ENCODE measurements at regions not wholly inside any gene's neighbourhood (a gene's known extent, or its start where the extent isn't known, plus 50 kb on each side); places are given as distances from the start of the nearest gene placed in this dataset.

DNA sequence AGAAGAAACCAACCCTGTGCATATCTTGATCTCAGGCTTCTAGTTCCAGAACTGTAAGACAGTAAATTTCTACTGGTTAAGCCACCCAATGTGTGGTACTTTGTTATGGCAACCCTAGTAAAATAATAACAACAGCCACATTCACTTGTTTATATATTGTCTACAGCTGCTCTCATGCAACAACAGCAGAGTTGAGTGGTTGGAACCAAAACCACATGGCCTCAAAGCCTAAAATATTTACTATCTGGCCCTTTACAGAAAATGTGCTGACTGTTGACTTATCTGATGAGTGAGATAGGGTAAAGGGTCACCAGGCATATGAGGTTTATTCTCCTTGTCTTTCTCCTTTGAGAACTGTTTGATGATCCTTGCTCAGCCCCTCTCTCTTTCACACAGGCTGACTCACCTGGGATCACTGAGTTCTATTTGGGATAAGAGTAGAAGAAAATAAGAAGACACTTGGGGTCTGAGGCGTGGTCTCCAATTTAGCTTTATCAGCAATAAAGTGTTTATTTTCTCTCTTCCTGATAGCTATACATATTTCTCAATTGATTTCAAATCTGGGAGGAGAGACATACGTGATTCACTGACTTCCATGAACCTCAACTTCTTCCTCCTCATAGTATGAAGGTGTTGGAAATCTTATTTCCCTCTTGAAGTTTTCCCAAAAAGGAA is 227.5 kb upstream of the STARD13 start:
- in situ Hi-C loops (cut with MboI; ENCODE audit: low sequenced_read_pairs) = no loop called here

DNA sequence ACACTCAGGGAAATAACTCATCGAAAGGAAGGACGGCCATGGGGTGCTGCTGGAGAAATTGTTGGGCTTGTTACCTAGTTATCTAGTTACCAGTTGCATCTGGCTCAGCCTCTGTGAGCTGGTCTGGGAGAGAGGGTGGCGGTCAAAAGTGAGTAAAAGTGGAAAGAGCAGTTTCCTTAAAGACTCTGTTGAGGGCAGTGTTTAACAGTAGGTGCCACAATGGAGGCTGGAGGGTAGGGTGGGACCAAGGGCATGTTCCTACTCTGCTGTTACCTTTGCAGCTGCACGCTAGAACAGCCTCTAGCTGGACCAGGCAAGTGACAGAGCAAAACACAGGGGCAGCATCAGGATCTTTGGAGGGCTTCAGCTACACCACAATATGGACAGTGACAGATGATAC is 228.8 kb upstream of the STARD13 start:
- in situ Hi-C loops (cut with MboI; ENCODE audit: low sequenced_read_pairs) = no loop called here

DNA sequence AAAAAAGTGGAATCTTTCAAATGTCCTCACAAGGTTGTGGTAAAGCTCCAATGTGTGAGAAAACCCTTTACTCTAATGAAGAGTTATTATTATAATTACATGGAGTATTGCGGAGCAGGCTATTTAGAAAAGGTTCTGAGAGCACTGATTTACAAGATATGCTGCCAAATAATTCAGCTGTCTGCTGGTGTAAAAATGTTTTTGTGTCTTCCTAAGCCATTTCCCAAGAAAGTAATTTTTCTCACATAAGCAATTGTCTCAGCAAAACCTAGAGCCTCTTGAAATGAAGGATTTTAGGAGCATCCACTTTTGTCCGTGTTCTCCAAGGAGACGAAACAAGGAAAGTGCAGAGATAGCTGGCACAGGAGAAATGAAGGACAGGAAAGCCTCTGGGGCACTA is 229.6 kb upstream of the STARD13 start:
- in situ Hi-C loops (cut with MboI; ENCODE audit: low sequenced_read_pairs) = no loop called here

DNA sequence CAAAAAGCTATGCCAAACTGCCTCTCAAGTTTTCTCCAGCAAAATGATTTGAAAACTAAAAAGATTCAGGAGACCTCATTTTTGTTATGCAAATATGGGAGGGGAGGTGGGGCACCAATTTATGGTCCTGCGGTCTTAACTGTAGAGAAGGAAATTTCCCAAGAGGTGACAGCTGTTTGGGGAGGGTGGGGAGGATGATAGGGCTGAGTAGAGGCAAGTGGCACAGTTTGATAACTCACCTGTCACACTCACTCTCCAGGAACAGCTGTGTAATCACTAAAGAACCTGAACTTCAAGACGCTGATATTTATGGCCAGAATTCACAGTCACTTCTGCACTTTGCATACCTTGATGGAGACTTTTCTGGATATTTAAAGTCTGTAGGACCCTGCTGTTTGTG is 232.9 kb upstream of the STARD13 start:
- in situ Hi-C loops (cut with MboI; ENCODE audit: low sequenced_read_pairs) = no loop called here

DNA sequence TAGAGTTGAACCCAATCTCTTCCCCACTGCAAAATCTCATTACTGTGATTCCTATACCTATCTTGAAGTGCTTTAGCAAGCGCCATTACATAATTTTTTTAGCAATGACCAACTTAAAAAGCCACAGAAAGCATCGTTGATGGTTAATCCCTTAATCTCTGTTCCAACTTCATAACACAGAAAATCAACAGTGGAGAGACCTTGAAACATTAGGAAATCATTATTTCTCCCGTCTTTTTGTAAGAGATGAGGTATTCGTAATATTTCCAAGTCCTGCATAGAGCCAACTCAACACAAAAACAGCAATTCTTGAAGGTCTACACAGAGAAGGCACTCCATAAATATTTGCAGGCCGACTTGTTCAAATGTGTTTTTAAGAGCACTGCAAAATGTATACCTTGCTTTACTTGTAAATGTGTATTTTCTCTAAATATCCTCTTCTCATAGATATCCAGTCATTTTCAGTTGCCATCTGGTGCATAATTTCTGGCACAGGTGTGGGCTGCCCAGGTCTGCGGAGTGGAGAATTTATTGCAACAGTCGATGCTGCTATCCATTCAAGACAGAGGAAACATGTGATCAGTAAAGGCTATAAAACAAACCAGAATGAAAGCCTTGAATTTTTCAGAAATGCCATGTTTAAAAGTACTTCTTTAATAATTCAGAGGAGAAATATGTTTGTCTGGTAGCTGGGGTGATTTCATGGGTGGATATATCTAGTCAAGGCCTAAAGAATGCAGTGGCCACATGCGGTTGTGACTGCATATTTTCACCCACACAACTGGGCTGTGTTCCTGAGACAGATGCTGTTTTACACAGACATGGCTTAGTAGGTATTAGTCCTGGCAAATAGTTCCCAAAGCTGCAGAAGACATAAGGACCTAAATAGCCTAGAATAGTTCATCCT is 234.3 kb upstream of the STARD13 start:
- in situ Hi-C loops (cut with MboI; ENCODE audit: low sequenced_read_pairs) = no loop called here

DNA sequence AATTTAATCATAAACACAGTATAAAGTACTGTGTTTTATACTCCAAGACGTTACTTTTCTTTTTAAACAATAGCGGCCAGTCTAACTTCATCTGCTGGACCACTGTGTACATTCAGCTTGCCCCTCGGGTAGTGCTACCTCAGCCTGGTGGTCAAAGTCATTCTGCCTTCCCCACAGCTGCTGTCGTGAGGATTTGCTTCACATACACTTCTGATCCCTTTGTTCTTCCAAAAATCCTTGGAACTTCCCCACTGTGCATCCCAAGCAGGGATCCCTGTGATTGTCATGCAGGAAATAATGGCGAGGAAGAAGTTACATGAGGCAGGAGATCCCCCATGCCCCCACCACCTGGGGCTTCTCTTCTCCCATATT is 234.9 kb upstream of the STARD13 start:
- in situ Hi-C loops (cut with MboI; ENCODE audit: low sequenced_read_pairs) = no loop called here

DNA sequence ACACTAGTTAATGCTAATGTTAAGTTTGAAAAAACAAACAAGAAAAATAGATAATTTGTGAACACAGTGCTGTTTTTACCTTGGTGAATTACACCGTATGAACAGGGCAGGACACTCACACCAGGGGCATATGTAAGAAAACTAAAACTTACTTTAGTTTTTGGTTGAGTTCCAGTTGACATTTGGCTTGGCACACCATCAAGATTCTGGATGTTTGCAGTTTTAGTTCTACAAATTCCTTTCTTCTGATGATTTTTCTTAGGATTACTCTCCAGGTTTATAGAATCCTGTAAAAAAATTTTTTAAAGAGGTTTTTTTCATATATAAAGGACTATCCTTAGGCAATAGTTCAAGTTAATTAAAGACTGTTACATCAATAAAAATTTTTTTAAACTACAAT is 238.5 kb upstream of the STARD13 start:
- in situ Hi-C loops (cut with MboI; ENCODE audit: low sequenced_read_pairs) = no loop called here

DNA sequence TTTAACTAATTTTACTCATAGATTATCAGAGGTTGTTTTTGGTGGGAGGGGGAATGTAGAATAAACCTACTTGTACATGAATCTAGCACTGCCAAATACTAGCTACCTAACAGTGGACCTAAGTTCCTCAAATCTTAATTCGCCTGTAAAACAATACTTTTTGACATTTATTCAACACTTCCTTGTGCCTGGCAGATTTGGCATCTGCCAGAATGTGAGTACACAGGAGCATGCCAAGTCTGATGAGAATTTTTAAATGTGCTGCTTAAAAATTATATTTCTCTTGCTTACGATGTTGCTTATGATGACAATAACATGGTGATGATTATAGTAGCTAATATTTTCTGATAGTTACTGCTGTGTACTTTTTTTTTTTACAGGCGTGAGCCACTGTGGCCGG is 240.2 kb upstream of the STARD13 start:
- in situ Hi-C loops (cut with MboI; ENCODE audit: low sequenced_read_pairs) = no loop called here

GRCh38 chr13:33526718-33527117 is 241.2 kb upstream of the STARD13 start:
- in situ Hi-C loops (cut with MboI; ENCODE audit: low sequenced_read_pairs) = no loop called here

DNA sequence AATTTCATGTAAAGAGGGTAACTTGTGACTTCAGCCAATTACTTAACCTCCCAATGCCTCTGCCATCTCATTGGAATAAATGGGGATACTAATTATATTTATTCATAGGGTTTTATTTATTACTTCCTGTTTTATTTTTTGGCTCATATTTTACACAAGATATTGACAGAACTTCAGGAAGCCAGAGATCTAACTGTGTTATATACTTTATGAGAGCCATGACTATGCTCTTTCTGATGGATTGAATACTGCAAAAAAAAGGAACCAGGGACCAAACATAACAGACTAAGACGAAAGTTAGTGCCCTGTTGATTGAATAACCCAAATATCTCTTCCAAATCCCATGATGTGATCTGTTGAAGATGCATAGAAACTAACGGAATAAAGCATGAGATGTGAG is 243.3 kb upstream of the STARD13 start:
- in situ Hi-C loops (cut with MboI; ENCODE audit: low sequenced_read_pairs) = no loop called here

DNA sequence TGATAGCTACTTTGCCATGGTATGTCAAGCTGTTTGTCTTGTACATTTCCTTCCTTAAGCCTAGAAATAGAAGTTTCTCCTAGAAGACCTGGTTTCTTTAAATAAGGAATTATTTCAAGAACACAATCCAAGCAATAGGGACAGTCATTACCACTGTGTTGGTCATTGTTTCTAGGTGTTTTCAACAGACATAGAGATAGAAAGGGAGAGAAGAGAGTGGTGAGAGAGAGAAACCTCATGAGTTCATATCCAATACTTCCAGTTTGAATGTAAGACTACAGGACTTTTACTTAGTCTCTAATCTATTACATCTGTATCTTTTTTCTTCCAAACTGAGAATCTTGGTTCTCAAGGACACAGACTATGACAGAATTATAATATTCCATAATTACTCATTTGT is 245.9 kb upstream of the STARD13 start:
- in situ Hi-C loops (cut with MboI; ENCODE audit: low sequenced_read_pairs) = no loop called here

- in situ Hi-C loops (cut with MboI; ENCODE audit: low sequenced_read_pairs) = no loop called here
These were observed 249.5 kb upstream of the STARD13 start for GRCh38 chr13:33535061-33535460.

DNA sequence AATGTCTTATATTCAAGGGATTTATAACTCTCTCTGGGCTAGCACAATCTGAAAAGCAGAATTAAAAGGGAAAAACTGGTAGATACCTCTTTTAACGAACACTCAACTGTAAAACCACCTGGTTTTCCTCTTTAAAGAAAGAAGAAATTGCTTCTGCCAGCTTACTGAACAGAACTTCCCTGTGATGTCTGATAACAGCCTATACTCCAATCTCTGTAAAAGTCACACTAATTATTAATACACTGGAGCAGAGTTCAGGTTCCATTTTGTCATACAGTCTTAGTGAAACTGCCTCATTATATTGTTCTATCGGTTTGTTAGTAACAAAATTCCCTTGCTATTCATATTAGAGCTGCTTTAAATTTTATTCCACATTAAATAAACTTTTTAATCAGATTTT is 251.0 kb upstream of the STARD13 start:
- in situ Hi-C loops (cut with MboI; ENCODE audit: low sequenced_read_pairs) = no loop called here

GRCh38 chr13:33537026-33537425 is 251.5 kb upstream of the STARD13 start:
- in situ Hi-C loops (cut with MboI; ENCODE audit: low sequenced_read_pairs) = no loop called here

GRCh38 chr13:33537676-33538075 is 252.1 kb upstream of the STARD13 start:
- in situ Hi-C loops (cut with MboI; ENCODE audit: low sequenced_read_pairs) = no loop called here

DNA sequence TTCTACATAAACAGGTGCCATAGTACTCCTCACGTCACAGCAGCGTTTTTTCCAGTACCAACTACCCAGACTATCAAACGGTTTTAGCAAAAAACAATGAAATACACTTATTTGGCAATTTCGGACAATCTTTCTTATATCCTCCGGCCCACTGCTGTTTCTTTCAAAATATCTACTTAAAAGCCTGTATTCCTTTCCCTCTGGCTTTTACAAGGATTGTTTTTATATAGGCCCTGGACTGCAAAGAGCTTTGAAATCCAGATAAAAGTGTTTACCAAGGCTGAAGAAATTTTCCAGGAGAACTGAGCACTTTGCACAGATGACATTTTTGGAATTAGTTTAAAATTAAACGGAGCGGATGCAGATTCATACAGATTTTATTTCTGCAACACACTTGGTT is 255.9 kb upstream of the STARD13 start:
- in situ Hi-C loops (cut with MboI; ENCODE audit: low sequenced_read_pairs) = no loop called here

DNA sequence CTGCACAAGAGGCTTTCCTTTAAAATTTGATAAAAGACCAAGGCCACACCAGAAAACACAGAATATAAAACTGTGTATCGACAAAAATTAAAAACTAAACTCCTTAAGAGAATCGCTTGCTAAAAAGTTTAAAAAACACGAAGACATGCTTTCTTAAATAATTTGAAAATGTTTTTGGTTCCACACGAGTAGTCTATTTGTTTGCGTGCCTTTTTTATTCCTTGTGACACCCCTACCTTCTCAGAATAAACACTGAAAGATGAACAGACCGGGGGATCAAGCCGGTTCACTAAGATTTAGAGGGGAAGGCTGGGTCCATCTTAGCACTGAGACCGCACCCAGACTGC is 256.4 kb upstream of the STARD13 start:
- in situ Hi-C loops (cut with MboI; ENCODE audit: low sequenced_read_pairs) = no loop called here

GRCh38 chr13:33542309-33543088 is 256.9 kb upstream of the STARD13 start:
- in situ Hi-C loops (cut with MboI; ENCODE audit: low sequenced_read_pairs) = no loop called here

DNA sequence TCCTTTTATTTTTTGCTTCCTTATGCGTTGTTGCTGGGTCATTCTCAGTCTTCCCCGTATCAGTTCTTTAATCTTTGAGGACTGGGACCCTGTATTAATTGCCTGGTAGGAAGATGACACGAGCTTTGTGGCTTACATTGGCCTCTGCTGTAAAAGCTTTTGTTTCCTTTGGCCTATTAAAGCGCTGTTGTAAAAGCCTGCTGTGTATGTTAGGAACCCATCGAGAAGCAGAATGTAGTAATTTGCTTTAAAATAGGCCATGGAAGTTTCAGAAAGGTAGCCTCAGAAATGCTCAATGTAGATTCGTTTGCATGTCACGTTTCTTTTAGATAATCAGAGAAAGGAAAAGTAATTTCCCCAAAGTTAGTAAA is 257.5 kb upstream of the STARD13 start:
- in situ Hi-C loops (cut with MboI; ENCODE audit: low sequenced_read_pairs) = no loop called here

- in situ Hi-C loops (cut with MboI; ENCODE audit: low sequenced_read_pairs) = no loop called here
These were observed 258.2 kb upstream of the STARD13 start for GRCh38 chr13:33543631-33544265.

DNA sequence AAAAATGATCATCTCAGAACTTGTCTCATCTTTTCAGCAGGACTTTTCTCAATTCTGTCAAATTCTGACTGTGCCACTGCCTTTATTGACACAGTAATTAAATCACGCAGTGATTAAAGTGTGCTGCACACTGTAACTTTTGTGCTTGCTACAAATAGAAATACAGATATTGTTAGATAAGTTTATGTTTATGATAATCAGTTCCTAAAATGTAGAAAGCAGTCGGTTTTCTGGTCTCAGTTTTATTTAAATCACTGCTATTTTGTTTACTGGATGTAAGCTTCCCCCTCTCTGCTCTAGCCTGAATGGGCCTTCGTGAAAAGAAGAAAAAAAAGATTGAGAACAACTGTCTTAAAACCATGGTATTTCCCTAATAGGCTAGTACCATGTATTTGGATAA is 258.8 kb upstream of the STARD13 start:
- in situ Hi-C loops (cut with MboI; ENCODE audit: low sequenced_read_pairs) = no loop called here
